ENCODE measurements at regions not wholly inside any gene's neighbourhood (a gene's known extent, or its start where the extent isn't known, plus 50 kb on each side); places are given as distances from the start of the nearest gene placed in this dataset.

GRCh38 chr3:22898558-22898957 is 304.6 kb upstream of the UBE2E2 start:
- no peak for TF ChIP-seq SIN3A (IDR thresholded peaks at IDR 0.05; ENCODE audit: borderline replicate concordance, insufficient read depth, low read length)
- no peak for TF ChIP-seq POLR2AphosphoS5 (IDR thresholded peaks at IDR 0.05; ENCODE audit: low read depth, low read length)
